CD4-positive, alpha-beta T cell (primary cell): ENCODE measurements at regions not wholly inside any gene's neighbourhood (a gene's known extent, or its start where the extent isn't known, plus 50 kb on each side); places are given as distances from the start of the nearest gene placed in this dataset.

ENCODE experiments used
- ATAC-seq: fragments of 200-7000 bp; cut with Tn5 transposase; one replicate; pipeline ENCODE4 v1.10.0; 2022; ENCODE audit warnings: mild to moderate bottlenecking; ENCODE audit not compliant: poor library complexity
- CTCF ChIA-PET: fragments of 350-600 bp; sonication (Branson Sonifier 250); formaldehyde crosslinking; loops from one replicate; lab custom pipeline; 2021; ENCODE audit warnings: antibody characterized with exemption, inconsistent platforms; lab: Charles Lee
- POLR2A ChIA-PET: fragments of 350-600 bp; sonication (Branson Sonifier 250); formaldehyde crosslinking; loops from one replicate; lab custom pipeline; 2021; ENCODE audit warnings: antibody characterized with exemption, inconsistent platforms; lab: Charles Lee
- DNase-seq, 14 experiments: peaks; one replicate each; pipeline ENCODE4 v3.0.0-alpha.2; 2013 to 2020; ENCODE audit warnings: mixed read lengths in 2 of 14
- H3K27ac ChIP-seq, 2 donors: one replicate each; pipeline versions ENCODE4 v1.5.1 to v1.7.0; 2013; ENCODE audit warnings: low read length in 2 of 2, low read depth in 1 of 2, mild to moderate bottlenecking in 1 of 2
- H3K27me3 ChIP-seq, 2 experiments: 1 replicate in 1 of 2; 2 replicates in 1 of 2; pipeline versions ENCODE4 v1.6.1 to v1.7.0; 2013; ENCODE audit warnings: low read length in 2 of 2, control low read depth in 1 of 2, mild to moderate bottlenecking in 1 of 2, moderate library complexity in 1 of 2; ENCODE audit not compliant: insufficient read depth in 2 of 2, control insufficient read depth in 1 of 2
- H3K36me3 ChIP-seq: one replicate; pipeline ENCODE4 v1.6.1; 2013; ENCODE audit warnings: low read length, control low read depth; ENCODE audit not compliant: insufficient read depth
- H3K4me1 ChIP-seq: one replicate; pipeline ENCODE4 v1.6.1; 2013; ENCODE audit warnings: low read length, control low read depth; ENCODE audit not compliant: insufficient read depth
- H3K4me3 ChIP-seq: one replicate; pipeline ENCODE4 v1.5.1; 2013; ENCODE audit warnings: mild to moderate bottlenecking, low read length, moderate library complexity
- H3K9me3 ChIP-seq, 2 experiments: 1 replicate in 1 of 2; 2 replicates in 1 of 2; pipeline versions ENCODE4 v1.6.1 to v1.7.0; 2013; ENCODE audit warnings: low read length in 2 of 2, mild to moderate bottlenecking in 2 of 2, control low read depth in 1 of 2, moderate library complexity in 1 of 2; ENCODE audit not compliant: control insufficient read depth in 1 of 2, insufficient read depth in 1 of 2
- H3K27ac Mint-ChIP-seq: one replicate; pipeline ENCODE4 v1.8.0; 2020; ENCODE audit warnings: mixed read lengths
- H3K27me3 Mint-ChIP-seq: one replicate; pipeline ENCODE4 v1.8.0; 2021; ENCODE audit warnings: mixed read lengths
- H3K36me3 Mint-ChIP-seq: one replicate; pipeline ENCODE4 v1.8.0; 2021; ENCODE audit warnings: low read depth, mixed read lengths
- H3K4me1 Mint-ChIP-seq: one replicate; pipeline ENCODE4 v1.8.0; 2021; ENCODE audit warnings: low read depth, mixed read lengths
- H3K4me3 Mint-ChIP-seq: one replicate; pipeline ENCODE4 v1.8.0; 2020; ENCODE audit warnings: mild to moderate bottlenecking, mixed read lengths
- H3K9me3 Mint-ChIP-seq: one replicate; pipeline ENCODE4 v1.8.0; 2020; ENCODE audit warnings: mixed read lengths
- CTCF ChIP-seq: fragments of 200-600 bp; IDR thresholded peaks from one replicate; pipeline ENCODE4 v1.8.0; 2022; ENCODE audit warnings: antibody characterized with exemption, mild to moderate bottlenecking
- intact Hi-C, 2 experiments: fragments of 100-400 bp; cut with DNase I in 1 of 2; cut with micrococcal nuclease in 1 of 2; formaldehyde crosslinking; loops; one replicate each; pipeline versions ENCODE4 v1.15.1 to v1.9.0; 2023 to 2025; cut with DNase I, micrococcal nuclease

- DNase-seq = no peak
- Mint-ChIP-seq H3K4me1 (no peaks in the 10 kb centered on the region), H3K4me3 (no peak overlapping the region), H3K36me3 (no peaks in the 10 kb centered on the region), H3K27ac (no peak overlapping the region), H3K27me3 (peaks cover 4% of the 10 kb centered on the region), H3K9me3 (no peaks in the 10 kb centered on the region)
- no peaks in the 10 kb centered on the region for H3K27me3 ChIP-seq
- H3K36me3 ChIP-seq = no peaks in the 10 kb centered on the region
- no peaks in the 10 kb centered on the region for H3K4me1 ChIP-seq
- TF ChIP-seq CTCF = no peak
- no peaks in the 10 kb centered on the region for H3K9me3 ChIP-seq
- no peak for ATAC-seq
- ChIA-PET CTCF (interaction anchor here (1.0 to 1.3 kb wide), 2 partner anchors 12 to 49 kb away, joined by 3 read pairs; no protein-coding TSS in a partner anchor), POLR2A (interaction anchor here (0.8 kb wide), 1 partner anchor 15 kb away, joined by 3 read pairs; no protein-coding TSS in a partner anchor)
- H3K4me3 ChIP-seq = no peak overlapping the region
- intact Hi-C loops = no loop called here
- H3K27ac ChIP-seq = no peak overlapping the region
These were observed 52.1 kb upstream of the DIPK1A start for GRCh38 chr1:93013145-93014065.

- no peak for TF ChIP-seq CTCF
- Histone ChIP-seq H3K27me3 (no peaks in the 10 kb centered on the region), H3K27ac (no peak overlapping the region), H3K4me1 (no peaks in the 10 kb centered on the region), H3K9me3 (no peaks in the 10 kb centered on the region), H3K36me3 (no peaks in the 10 kb centered on the region), H3K4me3 (no peak overlapping the region)
- Mint-ChIP-seq H3K4me3 (no peak overlapping the region), H3K27ac (no peak overlapping the region), H3K36me3 (no peaks in the 10 kb centered on the region), H3K27me3 (peaks cover 4% of the 10 kb centered on the region), H3K9me3 (no peaks in the 10 kb centered on the region), H3K4me1 (no peaks in the 10 kb centered on the region)
- no peak for ATAC-seq
- DNase-seq = no peak
- ChIA-PET CTCF (no interaction called here), POLR2A (no interaction called here)
- intact Hi-C loops = no loop called here
These were observed 52.9 kb upstream of the DIPK1A start for GRCh38 chr1:93014168-93014567.

GRCh38 chr1:93015590-93015989 is 54.3 kb upstream of the DIPK1A start:
- CTCF ChIA-PET = no interaction called here
- Histone ChIP-seq H3K9me3 (no peaks in the 10 kb centered on the region), H3K27ac (no peak overlapping the region), H3K4me3 (no peak overlapping the region), H3K27me3 (no peaks in the 10 kb centered on the region), H3K4me1 (no peaks in the 10 kb centered on the region), H3K36me3 (no peaks in the 10 kb centered on the region)
- DNase-seq = no peak
- Mint-ChIP-seq H3K27ac (no peak overlapping the region), H3K9me3 (no peaks in the 10 kb centered on the region), H3K4me3 (no peak overlapping the region), H3K4me1 (no peaks in the 10 kb centered on the region), H3K36me3 (no peaks in the 10 kb centered on the region), H3K27me3 (peaks cover 4% of the 10 kb centered on the region)
- TF ChIP-seq CTCF = no peak
- POLR2A ChIA-PET = no interaction called here
- intact Hi-C loops = no loop called here
- ATAC-seq = no peak
